Fibroblast of mammary gland (primary cell): ENCODE measurements at regions not wholly inside any gene's neighbourhood (a gene's known extent, or its start where the extent isn't known, plus 50 kb on each side); places are given as distances from the start of the nearest gene placed in this dataset.
A peak's percentile ranks its signal among the peaks of the same experiment; 100 is the strongest.

Experiments
- DNase-seq: peaks from one replicate; pipeline ENCODE4 v3.0.0-alpha.2; 2010; ENCODE audit warnings: low read depth
- H3K4me3 ChIP-seq: 2 replicates; pipeline ENCODE4 v1.5.1; 2011; ENCODE audit warnings: low read depth, mild to moderate bottlenecking, low read length, moderate library complexity; ENCODE audit not compliant: control insufficient read depth
- CTCF ChIP-seq: conservative IDR thresholded peaks from 2 replicates; pipeline ENCODE4 v1.5.1; 2011; ENCODE audit warnings: low read depth, low read length, inconsistent platforms; ENCODE audit not compliant: control insufficient read depth, insufficient read depth

GRCh38 chr2:152241948-152242729 is 66.6 kb upstream of the STAM2 start:
- TF ChIP-seq CTCF = no peak
- no peak for DNase-seq
- no peak overlapping the region for H3K4me3 ChIP-seq

- TF ChIP-seq CTCF = no peak
- H3K4me3 ChIP-seq = no peak overlapping the region
- no peak for DNase-seq
These were observed 67.4 kb upstream of the STAM2 start for GRCh38 chr2:152242787-152243472.

GRCh38 chr2:152243761-152244640 is 68.4 kb upstream of the STAM2 start:
- no peak for TF ChIP-seq CTCF
- H3K4me3 ChIP-seq = no peak overlapping the region
- no peak for DNase-seq

GRCh38 chr2:152245653-152246052 is 70.1 kb upstream of the STAM2 start:
- no peak overlapping the region for H3K4me3 ChIP-seq
- no peak for TF ChIP-seq CTCF
- no peak for DNase-seq

- DNase-seq = no peak
- TF ChIP-seq CTCF = no peak
- H3K4me3 ChIP-seq = no peak overlapping the region
These were observed 71.2 kb upstream of the STAM2 start for GRCh38 chr2:152246686-152247336.

- TF ChIP-seq CTCF = no peak
- DNase-seq = peak; percentile 28
- H3K4me3 ChIP-seq = no peak overlapping the region
These were observed 71.8 kb upstream of the STAM2 start for GRCh38 chr2:152247337-152247695.
